Stimulated activated naive CD8-positive, alpha-beta T cell treated with anti-CD3 and anti-CD28 coated beads, Interleukin-15, Interleukin-2, amounts not matched to agents 100 ng/mL and 50 ng/mL, for 24 hours (primary cell): ENCODE measurements at regions not wholly inside any gene's neighbourhood (a gene's known extent, or its start where the extent isn't known, plus 50 kb on each side); places are given as distances from the start of the nearest gene placed in this dataset.
"Not testable (repeated sequence)": the region's sequence is repeated elsewhere in the genome, so short reads cannot be mapped to it uniquely, and the experiment has no call there.

Source experiments
- H3K27ac Mint-ChIP-seq: one replicate; pipeline ENCODE4 v1.8.0; 2021; ENCODE audit warnings: mild to moderate bottlenecking, mixed read lengths
- H3K27me3 Mint-ChIP-seq: one replicate; pipeline ENCODE4 v1.8.0; 2021; ENCODE audit warnings: mixed read lengths
- H3K36me3 Mint-ChIP-seq: one replicate; pipeline ENCODE4 v1.8.0; 2021; ENCODE audit warnings: low read depth, mixed read lengths
- H3K4me1 Mint-ChIP-seq: one replicate; pipeline ENCODE4 v1.8.0; 2021; ENCODE audit warnings: low read depth, mixed read lengths
- H3K4me3 Mint-ChIP-seq: one replicate; pipeline ENCODE4 v1.8.0; 2021; ENCODE audit warnings: mild to moderate bottlenecking, mixed read lengths
- H3K9me3 Mint-ChIP-seq: one replicate; pipeline ENCODE4 v1.8.0; 2021; ENCODE audit warnings: mixed read lengths

- Mint-ChIP-seq H3K36me3 (no peaks in the 10 kb centered on the region), H3K4me3 (no peak overlapping the region), H3K27me3 (no peaks in the 10 kb centered on the region), H3K4me1 (no peaks in the 10 kb centered on the region), H3K27ac (no peak overlapping the region), H3K9me3 (peaks cover 8% of the 10 kb centered on the region)
Observed at GRCh38 chr7:9071160-9071762, 637.9 kb downstream of the NXPH1 start.

GRCh38 chr7:9075774-9076173 lies 642.4 kb downstream of the NXPH1 start:
- not testable (repeated sequence) for H3K27me3 Mint-ChIP-seq, H3K4me3 Mint-ChIP-seq, H3K27ac Mint-ChIP-seq, H3K4me1 Mint-ChIP-seq, H3K36me3 Mint-ChIP-seq
- peaks cover 11% of the 10 kb centered on the region for H3K9me3 Mint-ChIP-seq

GRCh38 chr7:9082203-9082602 lies 648.8 kb downstream of the NXPH1 start:
- Mint-ChIP-seq H3K36me3 (no peaks in the 10 kb centered on the region), H3K27me3 (no peaks in the 10 kb centered on the region), H3K4me3 (no peak overlapping the region), H3K4me1 (no peaks in the 10 kb centered on the region), H3K27ac (no peak overlapping the region), H3K9me3 (peaks cover 10% of the 10 kb centered on the region)

- Mint-ChIP-seq H3K4me1 (no peaks in the 10 kb centered on the region), H3K27ac (no peak overlapping the region), H3K4me3 (no peak overlapping the region), H3K9me3 (peaks cover 10% of the 10 kb centered on the region), H3K27me3 (no peaks in the 10 kb centered on the region), H3K36me3 (no peaks in the 10 kb centered on the region)
Observed at GRCh38 chr7:9083837-9084236, 650.4 kb downstream of the NXPH1 start.

GRCh38 chr7:9091282-9091681 lies 657.9 kb downstream of the NXPH1 start:
- Mint-ChIP-seq H3K4me1 (no peaks in the 10 kb centered on the region), H3K27me3 (no peaks in the 10 kb centered on the region)

GRCh38 chr7:9097565-9098060 lies 664.2 kb downstream of the NXPH1 start:
- Mint-ChIP-seq H3K27me3 (no peaks in the 10 kb centered on the region), H3K36me3 (no peaks in the 10 kb centered on the region), H3K27ac (no peak overlapping the region), H3K9me3 (peaks cover 13% of the 10 kb centered on the region), H3K4me3 (no peak overlapping the region), H3K4me1 (no peaks in the 10 kb centered on the region)

More at GRCh38 chr7:9091282-9091681, 657.9 kb downstream of the NXPH1 start:
- H3K27ac Mint-ChIP-seq: no peak overlapping the region
- H3K36me3 Mint-ChIP-seq: no peaks in the 10 kb centered on the region
- H3K9me3 Mint-ChIP-seq: peaks cover 11% of the 10 kb centered on the region
- no peak overlapping the region for H3K4me3 Mint-ChIP-seq

GRCh38 chr7:9100289-9100688 lies 666.9 kb downstream of the NXPH1 start:
- no peaks in the 10 kb centered on the region for H3K4me1 Mint-ChIP-seq
- no peak overlapping the region for H3K4me3 Mint-ChIP-seq
- H3K27me3 Mint-ChIP-seq: no peaks in the 10 kb centered on the region
- peaks cover 8% of the 10 kb centered on the region for H3K9me3 Mint-ChIP-seq
- H3K36me3 Mint-ChIP-seq: no peaks in the 10 kb centered on the region
- H3K27ac Mint-ChIP-seq: no peak overlapping the region

GRCh38 chr7:9102846-9103245 lies 669.4 kb downstream of the NXPH1 start:
- Mint-ChIP-seq H3K4me3 (no peak overlapping the region), H3K4me1 (no peaks in the 10 kb centered on the region), H3K27me3 (no peaks in the 10 kb centered on the region), H3K9me3 (peaks cover 4% of the 10 kb centered on the region), H3K36me3 (no peaks in the 10 kb centered on the region), H3K27ac (no peak overlapping the region)

GRCh38 chr7:9106747-9107146 lies 673.3 kb downstream of the NXPH1 start:
- Mint-ChIP-seq H3K27me3 (no peaks in the 10 kb centered on the region), H3K27ac (no peak overlapping the region), H3K4me3 (no peak overlapping the region), H3K4me1 (no peaks in the 10 kb centered on the region), H3K36me3 (no peaks in the 10 kb centered on the region), H3K9me3 (peaks cover 10% of the 10 kb centered on the region)

- Mint-ChIP-seq H3K4me3 (no peak overlapping the region), H3K27ac (no peak overlapping the region), H3K27me3 (no peaks in the 10 kb centered on the region), H3K9me3 (peaks cover 8% of the 10 kb centered on the region), H3K4me1 (no peaks in the 10 kb centered on the region), H3K36me3 (no peaks in the 10 kb centered on the region)
Observed at GRCh38 chr7:9120331-9120730, 686.9 kb downstream of the NXPH1 start.

GRCh38 chr7:9124320-9124719 lies 690.9 kb downstream of the NXPH1 start:
- no peaks in the 10 kb centered on the region for H3K27me3 Mint-ChIP-seq
- H3K4me3 Mint-ChIP-seq: no peak overlapping the region
- peaks cover 10% of the 10 kb centered on the region for H3K9me3 Mint-ChIP-seq
- no peak overlapping the region for H3K27ac Mint-ChIP-seq
- H3K36me3 Mint-ChIP-seq: no peaks in the 10 kb centered on the region
- no peaks in the 10 kb centered on the region for H3K4me1 Mint-ChIP-seq

GRCh38 chr7:9125246-9125645 lies 691.8 kb downstream of the NXPH1 start:
- Mint-ChIP-seq H3K4me3 (no peak overlapping the region), H3K36me3 (no peaks in the 10 kb centered on the region), H3K4me1 (no peaks in the 10 kb centered on the region), H3K9me3 (peaks cover 14% of the 10 kb centered on the region), H3K27me3 (no peaks in the 10 kb centered on the region), H3K27ac (no peak overlapping the region)

- Mint-ChIP-seq H3K36me3 (no peaks in the 10 kb centered on the region), H3K27me3 (no peaks in the 10 kb centered on the region)
Observed at GRCh38 chr7:9127901-9128300, 694.5 kb downstream of the NXPH1 start.

GRCh38 chr7:9148687-9149086 lies 715.3 kb downstream of the NXPH1 start:
- no peaks in the 10 kb centered on the region for H3K36me3 Mint-ChIP-seq
- H3K27ac Mint-ChIP-seq: no peak overlapping the region
- H3K9me3 Mint-ChIP-seq: peaks cover 3% of the 10 kb centered on the region
- no peak overlapping the region for H3K4me3 Mint-ChIP-seq
- no peaks in the 10 kb centered on the region for H3K4me1 Mint-ChIP-seq
- no peaks in the 10 kb centered on the region for H3K27me3 Mint-ChIP-seq

More at GRCh38 chr7:9127901-9128300, 694.5 kb downstream of the NXPH1 start:
- H3K4me1 Mint-ChIP-seq: no peaks in the 10 kb centered on the region
- peaks cover 18% of the 10 kb centered on the region for H3K9me3 Mint-ChIP-seq
- no peak overlapping the region for H3K27ac Mint-ChIP-seq
- H3K4me3 Mint-ChIP-seq: no peak overlapping the region

GRCh38 chr7:9149499-9150082 lies 716.2 kb downstream of the NXPH1 start:
- no peak overlapping the region for H3K27ac Mint-ChIP-seq
- H3K4me3 Mint-ChIP-seq: no peak overlapping the region
- H3K9me3 Mint-ChIP-seq: peaks cover 6% of the 10 kb centered on the region
- H3K27me3 Mint-ChIP-seq: no peaks in the 10 kb centered on the region
- H3K36me3 Mint-ChIP-seq: no peaks in the 10 kb centered on the region
- no peaks in the 10 kb centered on the region for H3K4me1 Mint-ChIP-seq

GRCh38 chr7:9163691-9164090 lies 730.3 kb downstream of the NXPH1 start:
- not testable (repeated sequence) for H3K36me3 Mint-ChIP-seq, H3K27me3 Mint-ChIP-seq, H3K4me1 Mint-ChIP-seq, H3K27ac Mint-ChIP-seq, H3K4me3 Mint-ChIP-seq
- peaks cover 18% of the 10 kb centered on the region for H3K9me3 Mint-ChIP-seq
